GM19397 (cell line): ENCODE measurements at regions not wholly inside any gene's neighbourhood (a gene's known extent, or its start where the extent isn't known, plus 50 kb on each side); places are given as distances from the start of the nearest gene placed in this dataset.

Source experiments
- ATAC-seq: cut with Tn5 transposase; IDR thresholded peaks from one replicate; pipeline ENCODE4 v1.9.1; 2021; ENCODE audit warnings: mild to moderate bottlenecking, moderate library complexity; ENCODE audit not compliant: unreplicated experiment

GRCh38 chr7:155360495-155361345, 63.0 kb downstream of the INSIG1 start:
- no peak for ATAC-seq

GRCh38 chr7:155361346-155361680, 63.6 kb downstream of the INSIG1 start:
- ATAC-seq: no peak

- ATAC-seq: no peak
Observed at GRCh38 chr7:155361947-155362346, 64.3 kb downstream of the INSIG1 start.

GRCh38 chr7:155362380-155363145, 64.9 kb downstream of the INSIG1 start:
- ATAC-seq: no peak

GRCh38 chr7:155363146-155363539, 65.5 kb downstream of the INSIG1 start:
- no peak for ATAC-seq

GRCh38 chr7:155363852-155364600, 66.3 kb downstream of the INSIG1 start:
- ATAC-seq: no peak

GRCh38 chr7:155365146-155365874, 67.6 kb downstream of the INSIG1 start:
- ATAC-seq: no peak

- no peak for ATAC-seq
Observed at GRCh38 chr7:155368894-155369600, 71.4 kb downstream of the INSIG1 start.

- no peak for ATAC-seq
Observed at GRCh38 chr7:155369766-155370165, 72.1 kb downstream of the INSIG1 start.

- no peak for ATAC-seq
Observed at GRCh38 chr7:155371331-155371883, 73.7 kb downstream of the INSIG1 start.

GRCh38 chr7:155371884-155372781, 74.5 kb downstream of the INSIG1 start:
- peak; percentile 48 for ATAC-seq

GRCh38 chr7:155372782-155373358, 75.2 kb downstream of the INSIG1 start:
- no peak for ATAC-seq

- ATAC-seq: no peak
Observed at GRCh38 chr7:155373359-155374273, 75.9 kb downstream of the INSIG1 start.

GRCh38 chr7:155374276-155375252, 76.9 kb downstream of the INSIG1 start:
- no peak for ATAC-seq

GRCh38 chr7:155375337-155376277, 77.9 kb downstream of the INSIG1 start:
- ATAC-seq: no peak
